K562 (cell line): ENCODE measurements at regions not wholly inside any gene's neighbourhood (a gene's known extent, or its start where the extent isn't known, plus 50 kb on each side); places are given as distances from the start of the nearest gene placed in this dataset.

Experiments used
- ATAC-seq: fragments of 200-7000 bp; cut with Tn5 transposase; 3 replicates; pipeline ENCODE4 v1.9.1; 2020; ENCODE audit warnings: moderate library complexity
- BruUV-seq: library from RNA; stranded (reverse); fragments of 400-500 nt; replicated peaks from 2 replicates; lab custom pipeline; 2021; lab: Mats Ljungman, UMichigan
- CTCF ChIA-PET: fragments of 300-600 bp; formaldehyde crosslinking; extraction: SDS; loops from one replicate; lab custom pipeline; 2021; ENCODE audit warnings: low intra/inter-chr PET ratio; lab: Yijun Ruan, JAX
- POLR2A ChIA-PET: fragments of 300-600, 350-650 bp; sonication (Branson Sonifier 250); formaldehyde crosslinking; extraction: SDS; loops from one replicate; lab custom pipeline; 2021; ENCODE audit warnings: antibody characterized with exemption, inconsistent platforms; lab: Yijun Ruan, JAX
- DNase-seq, 4 experiments: peaks; one replicate each; pipeline versions ENCODE4 v3.0.0 to v3.0.0-alpha.2; 2011 to 2018; ENCODE audit warnings: low spot score in 3 of 4, mixed read lengths in 3 of 4; ENCODE audit errors: extremely low read depth in 1 of 4
- FAIRE-seq: peaks from 2 replicates; lab custom pipeline; 2011; peaks lifted over from hg19 to GRCh38; lab: Jason Lieb, UNC
- H2AFZ ChIP-seq: 2 replicates; pipeline ENCODE4 v1.6.0; 2011; ENCODE audit warnings: low read depth, low read length, control low read depth, inconsistent platforms
- H3K27ac ChIP-seq: fragments of 200-600 bp; 3 replicates; pipeline ENCODE4 v1.8.0; 2011; ENCODE audit warnings: low read depth, mild to moderate bottlenecking, control low read depth, inconsistent platforms, low read length, moderate library complexity, mixed read lengths; ENCODE audit errors: extremely low read depth
- H3K27me3 ChIP-seq, 2 experiments: fragments of 300-600 bp in 1 of 2; 2 replicates in 1 of 2; 3 replicates in 1 of 2; pipeline versions ENCODE4 v1.6.0 to v1.8.0; 2011; ENCODE audit warnings: inconsistent platforms in 2 of 2, low read length in 2 of 2, mild to moderate bottlenecking in 1 of 2, mixed read lengths in 1 of 2, moderate library complexity in 1 of 2; ENCODE audit not compliant: control insufficient read depth in 2 of 2, insufficient read depth in 2 of 2
- H3K36me3 ChIP-seq: fragments of 300-600 bp; 3 replicates; pipeline ENCODE4 v1.8.0; 2011; ENCODE audit warnings: mild to moderate bottlenecking, low read length, inconsistent platforms; ENCODE audit not compliant: control insufficient read depth, insufficient read depth
- H3K4me1 ChIP-seq, 2 experiments: fragments of 200-600 bp in 1 of 2; replicated peaks in 1 of 2; 2 replicates in 1 of 2; 3 replicates in 1 of 2; pipeline versions ENCODE4 v1.5.1 to v1.8.0; 2011; ENCODE audit warnings: inconsistent platforms in 2 of 2, low read length in 2 of 2, mild to moderate bottlenecking in 1 of 2, mixed read lengths in 1 of 2, moderate library complexity in 1 of 2; ENCODE audit not compliant: control insufficient read depth in 2 of 2, insufficient read depth in 2 of 2
- H3K4me2 ChIP-seq: 2 replicates; pipeline ENCODE4 v1.6.1; 2011; ENCODE audit warnings: low read length, control low read depth, inconsistent platforms, mixed read lengths; ENCODE audit not compliant: insufficient read depth
- H3K4me3 ChIP-seq: fragments of 200-600 bp; sonication (generic), shearing (Covaris generic); 2 replicates; pipeline ENCODE4 v1.5.1; 2016; ENCODE audit warnings: control low read depth, inconsistent platforms
- H3K79me2 ChIP-seq: fragments of 200-600 bp; 3 replicates; pipeline ENCODE4 v1.8.0; 2011; ENCODE audit warnings: low read length, inconsistent platforms; ENCODE audit not compliant: control insufficient read depth, insufficient read depth
- H3K9ac ChIP-seq, 2 experiments: 2 replicates each; pipeline versions ENCODE4 v1.6.0 to v1.6.1; 2011; ENCODE audit warnings: low read depth in 2 of 2, low read length in 2 of 2, control low read depth in 1 of 2, inconsistent platforms in 1 of 2, mild to moderate bottlenecking in 1 of 2, mixed read lengths in 1 of 2; ENCODE audit not compliant: insufficient read depth in 1 of 2
- H3K9me1 ChIP-seq: one replicate; pipeline ENCODE4 v1.6.0; 2011; ENCODE audit warnings: inconsistent platforms, mild to moderate bottlenecking, low read length, moderate library complexity; ENCODE audit not compliant: control insufficient read depth, insufficient read depth
- H3K9me3 ChIP-seq: replicated peaks from 2 replicates; pipeline ENCODE4 v1.5.1; 2011; ENCODE audit warnings: low read depth, low read length, inconsistent platforms; ENCODE audit not compliant: control insufficient read depth, insufficient read depth
- H4K20me1 ChIP-seq: replicated peaks from 2 replicates; pipeline ENCODE4 v1.6.1; 2011; ENCODE audit warnings: low read length, inconsistent platforms, mixed read lengths; ENCODE audit not compliant: control insufficient read depth, insufficient read depth
- BHLHE40 ChIP-seq: IDR thresholded peaks from 2 replicates; pipeline ENCODE4 v1.6.1; 2011; ENCODE audit warnings: low read length, improper control_type of control experiment
- ETV6 ChIP-seq, 3 experiments: fragments of 150-350 bp in 1 of 3; sonication (generic) in 1 of 3; formaldehyde crosslinking in 1 of 3; IDR thresholded peaks; 2 replicates each; pipeline versions ENCODE4 v1.6.1 to v1.8.0; 2014 to 2022; ENCODE audit warnings: borderline replicate concordance in 2 of 3, low read depth in 2 of 3, antibody characterized with exemption in 1 of 3, low read length in 1 of 3, mild to moderate bottlenecking in 1 of 3, missing genetic modification reagents in 1 of 3
- HNRNPLL ChIP-seq: fragments of 200-400 bp; formaldehyde crosslinking; IDR thresholded peaks from 2 replicates; pipeline ENCODE4 v1.6.1; 2017; ENCODE audit warnings: low read length, low read depth, mild to moderate bottlenecking; ENCODE audit not compliant: poor library complexity, severe bottlenecking
- L3MBTL2 ChIP-seq: fragments of 450-650 bp; IDR thresholded peaks from 2 replicates; pipeline ENCODE4 v1.6.1; 2016; ENCODE audit warnings: mild to moderate bottlenecking, moderate library complexity
- PURB ChIP-seq: sonication (generic); formaldehyde crosslinking; IDR thresholded peaks from 2 replicates; pipeline ENCODE4 v1.9.0; 2021; ENCODE audit warnings: low read depth, mild to moderate bottlenecking, missing genetic modification reagents
- SAP30 ChIP-seq: fragments of 200-600 bp; sonication (generic); IDR thresholded peaks from 2 replicates; pipeline ENCODE4 v1.6.1; 2012; ENCODE audit warnings: borderline replicate concordance, low read depth, mild to moderate bottlenecking, moderate library complexity, low read length, control low read depth, inconsistent platforms; ENCODE audit not compliant: insufficient read depth, poor library complexity, severe bottlenecking
- SREBF2 ChIP-seq: sonication (generic); formaldehyde crosslinking; IDR thresholded peaks from 2 replicates; pipeline ENCODE4 v1.4.0; 2020; ENCODE audit warnings: mild to moderate bottlenecking, missing genetic modification reagents
- ZZZ3 ChIP-seq: fragments of 450-650 bp; IDR thresholded peaks from 2 replicates; pipeline ENCODE4 v1.6.1; 2016; ENCODE audit warnings: antibody characterized with exemption, mild to moderate bottlenecking, moderate library complexity
- WGBS: fragments of 100-300 bp; shearing (Covaris generic); methylation state at CpG from one replicate; pipeline ENCODE4 v1.1.6; 2016; ENCODE audit warnings: low coverage, mixed read lengths; ENCODE audit not compliant: insufficient coverage; ENCODE audit errors: missing lambda C conversion rate; 5-methylcytosine and 5-hydroxymethylcytosine counted together
- in situ Hi-C: fragments of 300-500 bp; cut with MboI; formaldehyde crosslinking; loops from 4 replicates; pipeline ENCODE4 v1.15.0; 2018; ENCODE audit warnings: inconsistent platforms, mixed read lengths
- intact Hi-C: fragments of 100-400 bp; cut with micrococcal nuclease; formaldehyde crosslinking; loops from 2 replicates; pipeline ENCODE4 v1.14.2; 2022
- TF ChIP-seq, protein P1 (sequence below): fragments of 250-450 bp; sonication (Bioruptor Pico); IDR thresholded peaks from 2 replicates; pipeline ENCODE4 v1.8.0; 2022; ENCODE audit warnings: moderate library complexity, mild to moderate bottlenecking, inconsistent platforms
- TF ChIP-seq, protein P2 (sequence below): fragments of 250-450 bp; sonication (Bioruptor Pico); IDR thresholded peaks from 2 replicates; pipeline ENCODE4 v1.4.0; 2020
- TF ChIP-seq, protein P3 (sequence below): fragments of 200-800 bp; sonication (Bioruptor generic); IDR thresholded peaks from 2 replicates; pipeline ENCODE4 v1.6.1; 2016; ENCODE audit warnings: missing genetic modification characterization, missing compliant biosample characterization

DNA sequence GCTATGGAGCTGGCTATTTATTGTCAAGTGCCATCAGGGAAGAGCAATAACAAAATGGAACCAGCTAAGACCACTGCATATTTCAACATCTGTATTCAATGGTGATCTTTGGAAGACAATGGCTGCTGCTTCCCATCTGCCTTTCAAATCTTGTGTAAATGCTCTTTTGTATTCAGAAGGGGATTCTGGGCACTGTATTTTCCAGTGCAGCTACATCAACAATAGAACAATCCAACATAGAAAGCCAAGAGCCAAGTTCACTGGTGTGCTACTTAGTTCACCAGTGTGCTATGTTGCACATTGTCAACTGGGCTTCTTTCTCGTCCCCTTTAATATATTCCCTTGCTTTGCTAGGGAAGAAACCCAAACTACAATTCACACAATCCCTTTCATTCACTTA is 128.8 kb upstream of the OR4E1 start:
- in situ Hi-C loops, result no loop called here
- H3K27me3 ChIP-seq, result no peaks in the 10 kb centered on the region
- no peak for DNase-seq
- no peak overlapping the region for H3K27ac ChIP-seq
- 0% methylated on average over 1 of the region's 1 CpG for WGBS
- H3K9me3 ChIP-seq, result no peaks in the 10 kb centered on the region
- H3K36me3 ChIP-seq, result no peaks in the 10 kb centered on the region
- no peaks in the 10 kb centered on the region for H3K9me1 ChIP-seq
- H3K4me3 ChIP-seq, result no peak overlapping the region
- no peak for ATAC-seq
- POLR2A ChIA-PET, result no interaction called here
- no peaks in the 10 kb centered on the region for H4K20me1 ChIP-seq
- intact Hi-C loops, result no loop called here
- no peak overlapping the region for H2AFZ ChIP-seq
- CTCF ChIA-PET, result no interaction called here
- no peaks in the 10 kb centered on the region for H3K4me1 ChIP-seq
- no peaks in the 10 kb centered on the region for H3K79me2 ChIP-seq
- no TSS peak for BruUV-seq
- no peak for FAIRE-seq
- no peak overlapping the region for H3K9ac ChIP-seq
- H3K4me2 ChIP-seq, result no peak overlapping the region
- TF ChIP-seq, protein P1, sequence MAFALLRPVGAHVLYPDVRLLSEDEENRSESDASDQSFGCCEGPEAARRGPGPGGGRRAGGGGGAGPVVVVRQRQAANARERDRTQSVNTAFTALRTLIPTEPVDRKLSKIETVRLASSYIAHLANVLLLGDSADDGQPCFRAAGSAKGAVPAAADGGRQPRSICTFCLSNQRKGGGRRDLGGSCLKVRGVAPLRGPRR, result no peak
- TF ChIP-seq BHLHE40 (no peak), ZZZ3 (no peak), ETV6 (IDR thresholded peaks at IDR 0.05; ENCODE audit: borderline replicate concordance in 1 of 2, low read depth in 2 of 2, low read length in 1 of 2) (no peak), ETV6 (CRISPR knock-in tag; IDR thresholded peaks at IDR 0.05; ENCODE audit: borderline replicate concordance) (no peak), SREBF2 (CRISPR knock-in tag) (no peak), SAP30 (no peak), PURB (CRISPR knock-in tag) (no peak), L3MBTL2 (no peak), HNRNPLL (no peak)
- TF ChIP-seq, protein P2, sequence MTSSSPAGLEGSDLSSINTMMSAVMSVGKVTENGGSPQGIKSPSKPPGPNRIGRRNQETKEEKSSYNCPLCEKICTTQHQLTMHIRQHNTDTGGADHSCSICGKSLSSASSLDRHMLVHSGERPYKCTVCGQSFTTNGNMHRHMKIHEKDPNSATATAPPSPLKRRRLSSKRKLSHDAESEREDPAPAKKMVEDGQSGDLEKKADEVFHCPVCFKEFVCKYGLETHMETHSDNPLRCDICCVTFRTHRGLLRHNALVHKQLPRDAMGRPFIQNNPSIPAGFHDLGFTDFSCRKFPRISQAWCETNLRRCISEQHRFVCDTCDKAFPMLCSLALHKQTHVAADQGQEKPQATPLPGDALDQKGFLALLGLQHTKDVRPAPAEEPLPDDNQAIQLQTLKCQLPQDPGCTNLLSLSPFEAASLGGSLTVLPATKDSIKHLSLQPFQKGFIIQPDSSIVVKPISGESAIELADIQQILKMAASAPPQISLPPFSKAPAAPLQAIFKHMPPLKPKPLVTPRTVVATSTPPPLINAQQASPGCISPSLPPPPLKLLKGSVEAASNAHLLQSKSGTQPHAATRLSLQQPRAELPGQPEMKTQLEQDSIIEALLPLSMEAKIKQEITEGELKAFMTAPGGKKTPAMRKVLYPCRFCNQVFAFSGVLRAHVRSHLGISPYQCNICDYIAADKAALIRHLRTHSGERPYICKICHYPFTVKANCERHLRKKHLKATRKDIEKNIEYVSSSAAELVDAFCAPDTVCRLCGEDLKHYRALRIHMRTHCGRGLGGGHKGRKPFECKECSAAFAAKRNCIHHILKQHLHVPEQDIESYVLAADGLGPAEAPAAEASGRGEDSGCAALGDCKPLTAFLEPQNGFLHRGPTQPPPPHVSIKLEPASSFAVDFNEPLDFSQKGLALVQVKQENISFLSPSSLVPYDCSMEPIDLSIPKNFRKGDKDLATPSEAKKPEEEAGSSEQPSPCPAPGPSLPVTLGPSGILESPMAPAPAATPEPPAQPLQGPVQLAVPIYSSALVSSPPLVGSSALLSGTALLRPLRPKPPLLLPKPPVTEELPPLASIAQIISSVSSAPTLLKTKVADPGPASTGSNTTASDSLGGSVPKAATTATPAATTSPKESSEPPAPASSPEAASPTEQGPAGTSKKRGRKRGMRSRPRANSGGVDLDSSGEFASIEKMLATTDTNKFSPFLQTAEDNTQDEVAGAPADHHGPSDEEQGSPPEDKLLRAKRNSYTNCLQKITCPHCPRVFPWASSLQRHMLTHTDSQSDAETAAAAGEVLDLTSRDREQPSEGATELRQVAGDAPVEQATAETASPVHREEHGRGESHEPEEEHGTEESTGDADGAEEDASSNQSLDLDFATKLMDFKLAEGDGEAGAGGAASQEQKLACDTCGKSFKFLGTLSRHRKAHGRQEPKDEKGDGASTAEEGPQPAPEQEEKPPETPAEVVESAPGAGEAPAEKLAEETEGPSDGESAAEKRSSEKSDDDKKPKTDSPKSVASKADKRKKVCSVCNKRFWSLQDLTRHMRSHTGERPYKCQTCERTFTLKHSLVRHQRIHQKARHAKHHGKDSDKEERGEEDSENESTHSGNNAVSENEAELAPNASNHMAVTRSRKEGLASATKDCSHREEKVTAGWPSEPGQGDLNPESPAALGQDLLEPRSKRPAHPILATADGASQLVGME (CRISPR knock-in tag), result no peak
- TF ChIP-seq, protein P3, sequence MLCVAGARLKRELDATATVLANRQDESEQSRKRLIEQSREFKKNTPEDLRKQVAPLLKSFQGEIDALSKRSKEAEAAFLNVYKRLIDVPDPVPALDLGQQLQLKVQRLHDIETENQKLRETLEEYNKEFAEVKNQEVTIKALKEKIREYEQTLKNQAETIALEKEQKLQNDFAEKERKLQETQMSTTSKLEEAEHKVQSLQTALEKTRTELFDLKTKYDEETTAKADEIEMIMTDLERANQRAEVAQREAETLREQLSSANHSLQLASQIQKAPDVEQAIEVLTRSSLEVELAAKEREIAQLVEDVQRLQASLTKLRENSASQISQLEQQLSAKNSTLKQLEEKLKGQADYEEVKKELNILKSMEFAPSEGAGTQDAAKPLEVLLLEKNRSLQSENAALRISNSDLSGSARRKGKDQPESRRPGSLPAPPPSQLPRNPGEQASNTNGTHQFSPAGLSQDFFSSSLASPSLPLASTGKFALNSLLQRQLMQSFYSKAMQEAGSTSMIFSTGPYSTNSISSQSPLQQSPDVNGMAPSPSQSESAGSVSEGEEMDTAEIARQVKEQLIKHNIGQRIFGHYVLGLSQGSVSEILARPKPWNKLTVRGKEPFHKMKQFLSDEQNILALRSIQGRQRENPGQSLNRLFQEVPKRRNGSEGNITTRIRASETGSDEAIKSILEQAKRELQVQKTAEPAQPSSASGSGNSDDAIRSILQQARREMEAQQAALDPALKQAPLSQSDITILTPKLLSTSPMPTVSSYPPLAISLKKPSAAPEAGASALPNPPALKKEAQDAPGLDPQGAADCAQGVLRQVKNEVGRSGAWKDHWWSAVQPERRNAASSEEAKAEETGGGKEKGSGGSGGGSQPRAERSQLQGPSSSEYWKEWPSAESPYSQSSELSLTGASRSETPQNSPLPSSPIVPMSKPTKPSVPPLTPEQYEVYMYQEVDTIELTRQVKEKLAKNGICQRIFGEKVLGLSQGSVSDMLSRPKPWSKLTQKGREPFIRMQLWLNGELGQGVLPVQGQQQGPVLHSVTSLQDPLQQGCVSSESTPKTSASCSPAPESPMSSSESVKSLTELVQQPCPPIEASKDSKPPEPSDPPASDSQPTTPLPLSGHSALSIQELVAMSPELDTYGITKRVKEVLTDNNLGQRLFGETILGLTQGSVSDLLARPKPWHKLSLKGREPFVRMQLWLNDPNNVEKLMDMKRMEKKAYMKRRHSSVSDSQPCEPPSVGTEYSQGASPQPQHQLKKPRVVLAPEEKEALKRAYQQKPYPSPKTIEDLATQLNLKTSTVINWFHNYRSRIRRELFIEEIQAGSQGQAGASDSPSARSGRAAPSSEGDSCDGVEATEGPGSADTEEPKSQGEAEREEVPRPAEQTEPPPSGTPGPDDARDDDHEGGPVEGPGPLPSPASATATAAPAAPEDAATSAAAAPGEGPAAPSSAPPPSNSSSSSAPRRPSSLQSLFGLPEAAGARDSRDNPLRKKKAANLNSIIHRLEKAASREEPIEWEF, result no peak
